ENCODE measurements at regions not wholly inside any gene's neighbourhood (a gene's known extent, or its start where the extent isn't known, plus 50 kb on each side); places are given as distances from the start of the nearest gene placed in this dataset.
A peak's percentile ranks its signal among the peaks of the same experiment; 100 is the strongest.

GRCh38 chr13:99436686-99437416 lies 64.4 kb upstream of the TM9SF2 start:
- intact Hi-C loops (cut with DNase I): loop anchor here (5.0 kb wide), 1 partner anchor 170 kb away; no protein-coding TSS in a partner anchor
- ATAC-seq (ENCODE audit: poor library complexity) (peak; percentile 72), DNase-seq (peak; percentile 91)

GRCh38 chr13:99439048-99439447 lies 62.2 kb upstream of the TM9SF2 start:
- intact Hi-C loops (cut with DNase I): loop anchor here (2.0 to 5.0 kb wide), 2 partner anchors 172 to 264 kb away; no protein-coding TSS in a partner anchor
- ATAC-seq (ENCODE audit: poor library complexity): peak; percentile 76
- DNase-seq: no peak

DNA sequence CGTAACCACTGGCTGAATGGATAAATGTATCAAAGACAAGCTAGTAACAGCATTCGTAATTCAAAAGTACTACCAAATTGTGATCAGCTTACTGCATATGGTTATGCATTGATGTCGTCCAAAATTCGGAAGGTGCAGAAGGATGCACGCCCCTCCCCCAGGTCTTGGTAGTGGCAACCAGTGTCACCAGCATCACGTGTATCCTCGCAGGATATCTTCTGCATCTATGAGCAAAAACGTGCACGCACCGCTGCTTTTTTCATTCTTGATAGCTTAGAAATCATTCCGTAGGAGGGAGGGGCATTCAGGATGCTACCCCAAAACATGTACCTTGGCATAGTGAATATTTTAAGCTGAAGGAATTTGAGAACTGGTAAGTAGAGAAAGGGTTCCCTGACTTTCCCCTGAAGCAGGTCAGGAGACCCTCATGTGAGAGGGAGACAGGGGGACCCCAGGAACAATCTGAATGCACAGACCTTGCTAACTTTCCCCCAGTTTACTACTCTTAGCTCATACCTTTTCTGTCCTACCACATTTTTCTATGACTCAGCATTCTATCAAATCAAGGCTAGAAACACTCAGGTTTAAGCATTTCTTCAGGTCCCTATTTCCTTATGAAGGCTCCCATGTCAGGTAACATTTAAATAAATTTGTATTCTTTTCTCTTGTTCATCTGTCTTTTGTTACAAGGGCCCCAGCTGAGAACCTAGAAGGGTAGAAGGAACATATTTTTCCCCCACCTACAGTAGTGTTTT lies 61.2 kb upstream of the TM9SF2 start:
- DNase-seq: no peak
- intact Hi-C loops (cut with DNase I): loop anchor here (2.0 to 10.0 kb wide), 3 partner anchors 65 to 265 kb away; partner anchors contain the start of gene TM9SF2

DNA sequence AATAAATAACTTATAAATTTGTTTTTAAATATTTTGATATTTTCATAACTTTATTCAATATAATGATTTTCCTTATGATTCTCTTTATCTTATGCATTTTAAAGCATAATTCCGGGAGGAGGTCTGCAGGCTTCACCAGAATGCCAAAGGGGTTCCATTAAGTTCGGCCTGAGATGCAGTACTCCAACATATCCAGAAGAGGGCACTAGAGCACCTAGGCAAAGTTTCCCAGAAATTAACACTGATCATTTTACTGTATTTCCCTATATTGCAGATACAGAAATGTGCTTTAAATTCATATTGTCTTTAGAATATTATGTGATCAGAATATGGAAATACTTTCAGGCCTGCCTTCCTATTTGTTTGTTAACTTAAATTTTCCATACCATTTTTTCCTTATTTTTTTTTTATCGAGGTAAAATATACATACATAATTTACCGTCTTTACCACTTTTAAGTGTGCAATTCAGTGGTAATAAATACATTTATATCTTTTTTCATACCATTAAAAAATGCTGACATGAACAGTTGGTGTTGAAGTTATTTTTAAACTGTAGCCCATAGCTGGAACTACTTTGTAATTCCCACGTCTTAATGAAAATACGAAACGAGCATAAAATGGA lies 58.9 kb upstream of the TM9SF2 start:
- ATAC-seq (ENCODE audit: poor library complexity) (peak; percentile 47), DNase-seq (no peak)
- intact Hi-C loops (cut with DNase I): loop anchor here (10.0 kb wide), 1 partner anchor 62 kb away; the partner anchor contains the start of gene TM9SF2

More for the DNA sequence above, 61.2 kb upstream of the TM9SF2 start:
- ATAC-seq (ENCODE audit: poor library complexity): no peak

DNA sequence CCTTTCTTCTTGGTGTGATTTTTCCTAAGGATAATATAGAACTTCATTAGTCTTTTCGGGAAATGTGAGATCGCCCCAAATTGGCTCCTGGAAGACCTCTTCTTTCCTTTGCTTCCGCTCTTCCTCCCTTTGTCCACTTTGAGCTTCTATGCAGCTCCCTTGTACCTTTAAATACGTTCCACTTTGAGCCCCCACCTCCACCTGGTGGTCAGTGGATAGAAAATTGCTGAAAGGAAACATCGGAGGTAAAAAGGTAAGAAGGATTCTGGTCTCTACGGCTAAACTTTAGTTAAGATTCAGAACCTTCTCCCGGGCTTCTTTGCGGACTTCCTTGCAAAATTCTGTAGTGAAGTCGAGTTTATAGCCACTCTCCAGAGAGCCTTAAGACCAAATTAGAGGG lies 55.0 kb upstream of the TM9SF2 start:
- intact Hi-C loops (cut with DNase I): loop anchor here (10.0 kb wide), 1 partner anchor 59 kb away; the partner anchor contains the start of gene TM9SF2
- DNase-seq: no peak
- no peak for ATAC-seq (ENCODE audit: poor library complexity)

DNA sequence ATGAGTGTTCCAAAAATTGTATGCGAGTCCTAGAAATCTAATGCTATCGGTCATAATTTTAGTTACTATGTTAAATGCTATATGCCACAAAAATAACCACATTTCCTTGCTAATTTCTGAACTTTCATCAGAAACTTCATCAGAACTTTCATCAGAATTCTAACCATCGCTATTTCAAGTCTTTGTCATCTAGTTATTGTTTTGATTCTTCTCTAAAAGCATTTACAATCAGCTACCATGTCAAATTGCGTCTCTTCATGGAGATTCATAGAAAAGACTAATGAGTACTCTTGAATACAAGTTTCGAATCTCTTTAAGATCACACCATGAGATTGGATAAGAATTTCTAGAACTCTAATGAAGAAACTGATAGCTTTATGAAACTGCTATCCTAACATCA lies 52.7 kb upstream of the TM9SF2 start:
- no peak for DNase-seq
- intact Hi-C loops (cut with DNase I): loop anchor here (10.0 kb wide), 1 partner anchor 56 kb away; the partner anchor contains the start of gene TM9SF2
- no peak for ATAC-seq (ENCODE audit: poor library complexity)

GRCh38 chr13:99450416-99450815 lies 50.9 kb upstream of the TM9SF2 start:
- ATAC-seq (ENCODE audit: poor library complexity) (no peak), DNase-seq (no peak)
- intact Hi-C loops (cut with DNase I): no loop called here
